GM12874 (cell line): ENCODE measurements at regions not wholly inside any gene's neighbourhood (a gene's known extent, or its start where the extent isn't known, plus 50 kb on each side); places are given as distances from the start of the nearest gene placed in this dataset.

Source experiments
- TF ChIP-seq, protein P1 (sequence below): IDR thresholded peaks from 2 replicates; pipeline ENCODE4 v1.5.1; 2011; ENCODE audit warnings: low read depth, mild to moderate bottlenecking, control low read depth, low read length, moderate library complexity; ENCODE audit not compliant: insufficient read depth

DNA sequence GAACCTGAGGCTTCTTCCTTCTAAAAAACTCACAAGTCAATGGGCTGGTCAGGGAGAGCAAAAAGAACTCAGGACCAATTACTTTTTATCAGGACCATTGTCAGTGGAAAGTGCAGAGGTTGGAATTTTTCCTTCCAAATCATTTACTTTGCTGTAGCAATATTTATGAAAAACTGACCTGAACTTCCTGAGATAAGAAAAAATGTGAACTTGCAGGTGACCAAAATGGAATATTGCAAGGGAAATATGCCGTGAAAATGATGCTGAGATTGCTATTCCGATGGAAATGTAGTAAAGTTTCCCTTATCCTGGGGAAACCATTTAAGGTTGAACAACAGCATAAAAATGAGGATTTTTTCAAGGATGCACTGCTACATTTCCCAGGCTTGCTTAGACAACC is 148.3 kb upstream of the PFKP start:
- TF ChIP-seq, protein P1, sequence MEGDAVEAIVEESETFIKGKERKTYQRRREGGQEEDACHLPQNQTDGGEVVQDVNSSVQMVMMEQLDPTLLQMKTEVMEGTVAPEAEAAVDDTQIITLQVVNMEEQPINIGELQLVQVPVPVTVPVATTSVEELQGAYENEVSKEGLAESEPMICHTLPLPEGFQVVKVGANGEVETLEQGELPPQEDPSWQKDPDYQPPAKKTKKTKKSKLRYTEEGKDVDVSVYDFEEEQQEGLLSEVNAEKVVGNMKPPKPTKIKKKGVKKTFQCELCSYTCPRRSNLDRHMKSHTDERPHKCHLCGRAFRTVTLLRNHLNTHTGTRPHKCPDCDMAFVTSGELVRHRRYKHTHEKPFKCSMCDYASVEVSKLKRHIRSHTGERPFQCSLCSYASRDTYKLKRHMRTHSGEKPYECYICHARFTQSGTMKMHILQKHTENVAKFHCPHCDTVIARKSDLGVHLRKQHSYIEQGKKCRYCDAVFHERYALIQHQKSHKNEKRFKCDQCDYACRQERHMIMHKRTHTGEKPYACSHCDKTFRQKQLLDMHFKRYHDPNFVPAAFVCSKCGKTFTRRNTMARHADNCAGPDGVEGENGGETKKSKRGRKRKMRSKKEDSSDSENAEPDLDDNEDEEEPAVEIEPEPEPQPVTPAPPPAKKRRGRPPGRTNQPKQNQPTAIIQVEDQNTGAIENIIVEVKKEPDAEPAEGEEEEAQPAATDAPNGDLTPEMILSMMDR = no peak

- TF ChIP-seq, protein P1 = no peak
Observed at GRCh38 chr10:2918489-2918888, 148.9 kb upstream of the PFKP start.

- TF ChIP-seq, protein P1 = no peak
Observed at GRCh38 chr10:2917926-2918325, 149.4 kb upstream of the PFKP start.

DNA sequence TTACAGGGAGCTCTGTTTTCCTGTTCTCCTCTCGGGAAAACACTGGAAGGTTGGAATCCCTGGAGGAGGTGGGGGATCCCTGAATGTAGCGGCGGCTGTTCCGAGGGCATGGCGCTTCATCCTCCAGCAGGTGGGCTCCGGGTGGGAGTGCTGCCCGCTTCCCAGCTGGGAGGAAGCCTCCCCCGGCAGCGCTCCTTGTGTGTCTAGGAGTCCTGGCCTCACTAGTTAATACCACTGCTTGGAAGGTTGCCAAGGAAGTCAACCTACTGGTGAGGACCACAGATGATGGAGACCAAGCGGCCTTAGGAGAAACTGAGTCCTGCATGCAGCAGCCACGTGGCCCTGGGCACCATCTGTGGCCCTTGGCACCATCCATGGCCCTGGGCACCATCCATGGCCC is 151.9 kb upstream of the PFKP start:
- TF ChIP-seq, protein P1 = no peak

- TF ChIP-seq, protein P1 = no peak
Observed at GRCh38 chr10:2914741-2915140, 152.6 kb upstream of the PFKP start.

- TF ChIP-seq, protein P1 = no peak
Observed at GRCh38 chr10:2913474-2913873, 153.9 kb upstream of the PFKP start.

DNA sequence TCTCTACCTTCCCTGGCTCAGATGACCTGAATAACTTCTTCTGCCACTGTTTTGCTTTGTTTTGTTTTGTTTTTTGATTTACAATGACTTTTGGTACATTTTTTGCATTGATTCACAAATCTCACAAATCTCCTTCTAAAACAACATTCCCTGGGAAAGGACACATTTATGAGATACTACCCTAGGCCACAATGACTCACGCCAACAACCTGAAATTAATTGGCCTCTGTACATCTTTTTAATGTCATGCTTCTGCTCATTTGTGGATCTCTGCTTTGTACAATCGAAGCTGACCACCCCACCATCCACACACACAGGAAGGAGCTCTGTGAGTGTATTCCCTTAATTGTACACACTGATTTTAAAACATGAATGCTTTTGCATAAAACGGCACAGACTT is 156.7 kb upstream of the PFKP start:
- TF ChIP-seq, protein P1 = no peak

DNA sequence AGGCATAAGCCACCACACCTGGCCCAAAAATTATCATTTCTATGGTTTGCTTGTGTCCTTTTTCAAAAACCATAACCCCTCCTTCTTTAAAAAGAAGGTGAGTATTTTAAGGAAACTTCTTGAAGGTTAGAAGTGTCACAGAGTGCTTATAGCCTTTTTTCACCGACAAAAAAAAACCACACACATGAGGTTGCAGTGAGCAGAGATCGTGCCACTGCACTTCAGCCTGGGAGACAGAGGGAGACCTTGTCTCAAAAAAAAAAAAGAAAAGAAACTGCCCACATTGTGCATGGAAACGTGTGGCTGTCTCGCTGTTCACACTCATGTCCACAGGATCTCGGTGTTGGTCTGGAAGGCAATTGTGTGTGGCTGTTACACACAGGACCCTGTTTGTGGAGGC is 157.4 kb upstream of the PFKP start:
- TF ChIP-seq, protein P1 = no peak
